GM12878 (cell line): ENCODE measurements at regions not wholly inside any gene's neighbourhood (a gene's known extent, or its start where the extent isn't known, plus 50 kb on each side); places are given as distances from the start of the nearest gene placed in this dataset.
A peak's percentile ranks its signal among the peaks of the same experiment; 100 is the strongest.

Experiments
- ATAC-seq: fragments of 200-7000 bp; cut with Tn5 transposase; 3 replicates; pipeline ENCODE4 v1.9.1; 2020; ENCODE audit warnings: mild to moderate bottlenecking, moderate library complexity
- BruUV-seq: library from RNA; stranded (reverse); fragments of 400-500 nt; replicated peaks from 2 replicates; lab custom pipeline; 2021; lab: Mats Ljungman, UMichigan
- CTCF ChIA-PET: fragments of 300-600 bp; sonication (Branson Sonifier 250); formaldehyde crosslinking; extraction: SDS; loops from one replicate; lab custom pipeline; 2021; ENCODE audit warnings: inconsistent platforms; lab: Yijun Ruan, JAX
- POLR2A ChIA-PET: fragments of 350-600 bp; formaldehyde crosslinking; extraction: SDS; loops from one replicate; lab custom pipeline; 2021; ENCODE audit warnings: inconsistent platforms; lab: Charles Lee
- RAD21 ChIA-PET: fragments of 300-600 bp; sonication (Branson Sonifier 250); formaldehyde crosslinking; loops from one replicate; lab custom pipeline; 2023; ENCODE audit warnings: antibody characterized with exemption; ENCODE audit not compliant: unreplicated experiment; lab: Charles Lee
- SMC1A ChIA-PET: fragments of 300-600 bp; sonication (Branson Sonifier 250); formaldehyde crosslinking; loops from one replicate; lab custom pipeline; 2023; ENCODE audit not compliant: unreplicated experiment, uncharacterized antibody; lab: Charles Lee
- DNase-seq: peaks from one replicate; pipeline ENCODE4 v3.0.0-alpha.2; 2011; ENCODE audit warnings: low read depth, low spot score
- FAIRE-seq: peaks from 3 replicates; lab custom pipeline; 2011; peaks lifted over from hg19 to GRCh38; lab: Jason Lieb, UNC
- H2AFZ ChIP-seq: 2 replicates; pipeline ENCODE4 v1.6.0; 2011; ENCODE audit warnings: low read depth, low read length, control low read depth; ENCODE audit not compliant: control insufficient read depth
- H3K27ac ChIP-seq: 2 replicates; pipeline ENCODE4 v1.5.1; 2011; ENCODE audit warnings: control low read depth; ENCODE audit not compliant: control insufficient read depth, insufficient read depth
- H3K27me3 ChIP-seq, 2 experiments: replicated peaks in 1 of 2; 2 replicates each; pipeline versions ENCODE4 v1.6.0 to v1.6.1; 2011; ENCODE audit warnings: low read length in 1 of 2; ENCODE audit not compliant: control insufficient read depth in 2 of 2, insufficient read depth in 2 of 2
- H3K36me3 ChIP-seq, 2 experiments: 2 replicates each; pipeline ENCODE4 v1.5.1; 2011; ENCODE audit warnings: low read length in 1 of 2; ENCODE audit not compliant: control insufficient read depth in 2 of 2, insufficient read depth in 2 of 2
- H3K4me1 ChIP-seq: 2 replicates; pipeline ENCODE4 v1.6.1; 2011; ENCODE audit warnings: mild to moderate bottlenecking, low read length, moderate library complexity, mixed read lengths; ENCODE audit not compliant: control insufficient read depth, insufficient read depth
- H3K4me2 ChIP-seq: 2 replicates; pipeline ENCODE4 v1.6.0; 2011; ENCODE audit warnings: control low read depth; ENCODE audit not compliant: control insufficient read depth, insufficient read depth
- H3K4me3 ChIP-seq: fragments of 200-600 bp; sonication (generic); 2 replicates; pipeline ENCODE4 v1.5.1; 2016
- H3K79me2 ChIP-seq: 2 replicates; pipeline ENCODE4 v1.6.0; 2011; ENCODE audit warnings: low read length; ENCODE audit not compliant: control insufficient read depth, insufficient read depth
- H3K9ac ChIP-seq: 2 replicates; pipeline ENCODE4 v1.8.0; 2011; ENCODE audit warnings: low read length, control low read depth, mixed read lengths; ENCODE audit not compliant: control insufficient read depth, insufficient read depth
- H3K9me3 ChIP-seq: replicated peaks from 3 replicates; pipeline ENCODE4 v1.5.1; 2011; ENCODE audit warnings: mild to moderate bottlenecking, low read length; ENCODE audit not compliant: control insufficient read depth, insufficient read depth
- H4K20me1 ChIP-seq: 2 replicates; pipeline ENCODE4 v1.6.0; 2011; ENCODE audit not compliant: control insufficient read depth, insufficient read depth
- BCL11A ChIP-seq: IDR thresholded peaks from 2 replicates; pipeline ENCODE4 v1.6.1; 2011; ENCODE audit warnings: low read depth, low read length
- ESRRA ChIP-seq: IDR thresholded peaks from 2 replicates; pipeline ENCODE4 v1.6.1; 2012; ENCODE audit warnings: mild to moderate bottlenecking, low read length, improper control_type of control experiment
- GATAD2B ChIP-seq: fragments of 450-650 bp; conservative IDR thresholded peaks from 2 replicates; pipeline ENCODE4 v1.6.1; 2017; ENCODE audit warnings: low read depth, mild to moderate bottlenecking, moderate library complexity
- HDAC6 ChIP-seq: fragments of 200-600 bp; sonication (generic); IDR thresholded peaks from one replicate; pipeline ENCODE4 v1.8.0; 2017; ENCODE audit warnings: antibody characterized with exemption; ENCODE audit not compliant: unreplicated experiment
- IKZF2 ChIP-seq, 2 experiments: fragments of 450-650 bp; IDR thresholded peaks; 2 replicates each; pipeline ENCODE4 v1.6.1; 2017; ENCODE audit warnings: mild to moderate bottlenecking in 2 of 2, moderate library complexity in 2 of 2
- JUND ChIP-seq: IDR thresholded peaks from 2 replicates; pipeline ENCODE4 v1.6.1; 2012; ENCODE audit warnings: low read depth, mild to moderate bottlenecking, low read length, improper control_type of control experiment, moderate library complexity
- MTA3 ChIP-seq: IDR thresholded peaks from 2 replicates; pipeline ENCODE4 v1.6.1; 2012; ENCODE audit warnings: low read length, inconsistent platforms, borderline replicate concordance
- SIN3A ChIP-seq: IDR thresholded peaks from 2 replicates; pipeline ENCODE4 v1.6.1; 2012; ENCODE audit warnings: low read depth, low read length, improper control_type of control experiment
- STAT3 ChIP-seq: IDR thresholded peaks from 2 replicates; pipeline ENCODE4 v1.6.1; 2011; ENCODE audit warnings: low read depth, low read length, improper control_type of control experiment
- TBL1XR1 ChIP-seq: IDR thresholded peaks from 2 replicates; pipeline ENCODE4 v1.6.1; 2012; ENCODE audit warnings: low read depth, low read length, improper control_type of control experiment
- WRNIP1 ChIP-seq: IDR thresholded peaks from 2 replicates; pipeline ENCODE4 v1.6.1; 2011; ENCODE audit warnings: low read depth, low read length, improper control_type of control experiment, borderline replicate concordance
- ZBED1 ChIP-seq: IDR thresholded peaks from 2 replicates; pipeline ENCODE4 v1.6.1; 2016; ENCODE audit warnings: borderline replicate concordance
- WGBS: methylation state at CpG from one replicate; pipeline ENCODE4 v1.1.6; 2016; ENCODE audit warnings: low lambda C conversion rate; ENCODE audit not compliant: insufficient replicate concordance, insufficient coverage; ENCODE audit errors: missing lambda C conversion rate; 5-methylcytosine and 5-hydroxymethylcytosine counted together
- in situ Hi-C: fragments of 300-500 bp; cut with MboI; formaldehyde crosslinking; loops from 9 replicates; pipeline ENCODE4 v1.14.3; 2018; ENCODE audit warnings: mixed read lengths
- intact Hi-C: fragments of 100-400 bp; cut with micrococcal nuclease; formaldehyde crosslinking; loops from one replicate; pipeline ENCODE4 v1.14.2; 2022; ENCODE audit not compliant: unreplicated experiment
- TF ChIP-seq, protein P1 (sequence below): IDR thresholded peaks from 2 replicates; pipeline ENCODE4 v1.6.1; 2012; ENCODE audit warnings: mild to moderate bottlenecking, low read depth, low read length
- TF ChIP-seq, protein P2 (sequence below): fragments of 450-650 bp; conservative IDR thresholded peaks from 2 replicates; pipeline ENCODE4 v1.6.1; 2017; ENCODE audit warnings: mild to moderate bottlenecking, moderate library complexity

DNA sequence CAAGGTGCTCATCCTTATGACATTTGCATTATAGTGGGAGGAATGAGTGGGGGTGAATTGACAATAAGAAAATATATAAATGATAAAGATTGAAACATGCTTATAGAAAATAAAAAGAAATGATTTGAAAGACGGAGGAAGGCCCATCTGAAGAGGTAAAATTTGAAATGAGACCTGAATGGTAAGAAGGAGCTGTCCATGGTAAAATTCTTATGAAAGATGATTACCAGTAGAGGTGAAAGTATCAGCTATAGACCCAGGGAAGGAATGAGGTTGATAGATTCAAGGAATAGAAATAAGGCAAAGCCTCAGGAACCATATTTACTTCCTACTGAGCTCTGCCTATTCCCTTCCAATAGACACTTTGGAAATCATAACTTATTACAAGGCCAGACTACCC lies 149.7 kb downstream of the HTR1B start:
- no peak overlapping the region for H3K27ac ChIP-seq
- H3K4me1 ChIP-seq: no peaks in the 10 kb centered on the region
- WGBS: 0% methylated on average over 1 of the region's 1 CpG
- ChIA-PET SMC1A (no interaction called here), POLR2A (no interaction called here), RAD21 (no interaction called here), CTCF (no interaction called here)
- in situ Hi-C loops (no loop called here), intact Hi-C loops (no loop called here)
- H3K4me2 ChIP-seq: no peak overlapping the region
- DNase-seq (no peak), FAIRE-seq (no peak), ATAC-seq (no peak)
- H3K9ac ChIP-seq: no peak overlapping the region
- no peak overlapping the region for H2AFZ ChIP-seq
- TF ChIP-seq, protein P1, sequence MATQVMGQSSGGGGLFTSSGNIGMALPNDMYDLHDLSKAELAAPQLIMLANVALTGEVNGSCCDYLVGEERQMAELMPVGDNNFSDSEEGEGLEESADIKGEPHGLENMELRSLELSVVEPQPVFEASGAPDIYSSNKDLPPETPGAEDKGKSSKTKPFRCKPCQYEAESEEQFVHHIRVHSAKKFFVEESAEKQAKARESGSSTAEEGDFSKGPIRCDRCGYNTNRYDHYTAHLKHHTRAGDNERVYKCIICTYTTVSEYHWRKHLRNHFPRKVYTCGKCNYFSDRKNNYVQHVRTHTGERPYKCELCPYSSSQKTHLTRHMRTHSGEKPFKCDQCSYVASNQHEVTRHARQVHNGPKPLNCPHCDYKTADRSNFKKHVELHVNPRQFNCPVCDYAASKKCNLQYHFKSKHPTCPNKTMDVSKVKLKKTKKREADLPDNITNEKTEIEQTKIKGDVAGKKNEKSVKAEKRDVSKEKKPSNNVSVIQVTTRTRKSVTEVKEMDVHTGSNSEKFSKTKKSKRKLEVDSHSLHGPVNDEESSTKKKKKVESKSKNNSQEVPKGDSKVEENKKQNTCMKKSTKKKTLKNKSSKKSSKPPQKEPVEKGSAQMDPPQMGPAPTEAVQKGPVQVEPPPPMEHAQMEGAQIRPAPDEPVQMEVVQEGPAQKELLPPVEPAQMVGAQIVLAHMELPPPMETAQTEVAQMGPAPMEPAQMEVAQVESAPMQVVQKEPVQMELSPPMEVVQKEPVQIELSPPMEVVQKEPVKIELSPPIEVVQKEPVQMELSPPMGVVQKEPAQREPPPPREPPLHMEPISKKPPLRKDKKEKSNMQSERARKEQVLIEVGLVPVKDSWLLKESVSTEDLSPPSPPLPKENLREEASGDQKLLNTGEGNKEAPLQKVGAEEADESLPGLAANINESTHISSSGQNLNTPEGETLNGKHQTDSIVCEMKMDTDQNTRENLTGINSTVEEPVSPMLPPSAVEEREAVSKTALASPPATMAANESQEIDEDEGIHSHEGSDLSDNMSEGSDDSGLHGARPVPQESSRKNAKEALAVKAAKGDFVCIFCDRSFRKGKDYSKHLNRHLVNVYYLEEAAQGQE: peak; percentile 35; the same call in 1 of the 2 replicates
- TF ChIP-seq JUND: no peak
- H3K36me3 ChIP-seq: no peaks in the 10 kb centered on the region
- H4K20me1 ChIP-seq: no peaks in the 10 kb centered on the region
- BruUV-seq: no TSS peak
- no peaks in the 10 kb centered on the region for H3K9me3 ChIP-seq
- no peaks in the 10 kb centered on the region for H3K79me2 ChIP-seq
- no peaks in the 10 kb centered on the region for H3K27me3 ChIP-seq
- no peak overlapping the region for H3K4me3 ChIP-seq

DNA sequence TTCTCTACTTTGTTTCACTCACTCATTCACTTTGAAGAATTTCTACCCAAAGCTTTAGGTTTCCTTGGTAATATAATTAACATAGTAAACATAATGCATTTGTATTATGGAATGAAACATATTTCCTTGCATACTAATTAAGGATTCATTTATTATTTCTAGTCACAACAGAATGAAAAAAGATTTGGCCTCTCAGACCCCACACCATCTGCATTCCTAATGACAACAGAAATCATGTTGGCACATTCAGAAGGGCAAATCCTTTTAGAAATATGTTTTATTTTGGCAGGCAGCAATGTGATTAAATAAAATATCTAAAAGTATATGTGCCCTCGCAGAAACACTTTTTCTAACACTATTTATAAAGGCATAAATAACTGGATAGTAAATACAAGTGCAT lies 163.4 kb downstream of the HTR1B start:
- Histone ChIP-seq H4K20me1 (no peaks in the 10 kb centered on the region), H3K9ac (no peak overlapping the region), H2AFZ (no peak overlapping the region), H3K4me3 (no peak overlapping the region), H3K9me3 (no peaks in the 10 kb centered on the region), H3K27me3 (no peaks in the 10 kb centered on the region), H3K4me2 (no peak overlapping the region), H3K36me3 (no peaks in the 10 kb centered on the region), H3K27ac (no peak overlapping the region), H3K79me2 (no peaks in the 10 kb centered on the region), H3K4me1 (no peaks in the 10 kb centered on the region)
- SMC1A ChIA-PET: no interaction called here
- RAD21 ChIA-PET: no interaction called here
- FAIRE-seq (no peak), DNase-seq (no peak), ATAC-seq (no peak)
- intact Hi-C loops (no loop called here), in situ Hi-C loops (no loop called here)
- CTCF ChIA-PET: no interaction called here
- WGBS: 0% methylated on average over 1 of the region's 1 CpG
- BruUV-seq: no TSS peak
- POLR2A ChIA-PET: no interaction called here
- TF ChIP-seq STAT3 (no peak), IKZF2 (IDR thresholded peaks at IDR 0.05) (no peak), HDAC6 (no peak), MTA3 (no peak), GATAD2B (no peak), SIN3A (no peak), TBL1XR1 (no peak), BCL11A (no peak), ESRRA (no peak), WRNIP1 (no peak), ZBED1 (no peak)
- TF ChIP-seq, protein P2, sequence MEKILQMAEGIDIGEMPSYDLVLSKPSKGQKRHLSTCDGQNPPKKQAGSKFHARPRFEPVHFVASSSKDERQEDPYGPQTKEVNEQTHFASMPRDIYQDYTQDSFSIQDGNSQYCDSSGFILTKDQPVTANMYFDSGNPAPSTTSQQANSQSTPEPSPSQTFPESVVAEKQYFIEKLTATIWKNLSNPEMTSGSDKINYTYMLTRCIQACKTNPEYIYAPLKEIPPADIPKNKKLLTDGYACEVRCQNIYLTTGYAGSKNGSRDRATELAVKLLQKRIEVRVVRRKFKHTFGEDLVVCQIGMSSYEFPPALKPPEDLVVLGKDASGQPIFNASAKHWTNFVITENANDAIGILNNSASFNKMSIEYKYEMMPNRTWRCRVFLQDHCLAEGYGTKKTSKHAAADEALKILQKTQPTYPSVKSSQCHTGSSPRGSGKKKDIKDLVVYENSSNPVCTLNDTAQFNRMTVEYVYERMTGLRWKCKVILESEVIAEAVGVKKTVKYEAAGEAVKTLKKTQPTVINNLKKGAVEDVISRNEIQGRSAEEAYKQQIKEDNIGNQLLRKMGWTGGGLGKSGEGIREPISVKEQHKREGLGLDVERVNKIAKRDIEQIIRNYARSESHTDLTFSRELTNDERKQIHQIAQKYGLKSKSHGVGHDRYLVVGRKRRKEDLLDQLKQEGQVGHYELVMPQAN: no peak
